GM21360 (cell line): ENCODE measurements at regions not wholly inside any gene's neighbourhood (a gene's known extent, or its start where the extent isn't known, plus 50 kb on each side); places are given as distances from the start of the nearest gene placed in this dataset.

Source experiments
- ATAC-seq: cut with Tn5 transposase; IDR thresholded peaks from one replicate; pipeline ENCODE4 v1.9.1; 2021; ENCODE audit warnings: mild to moderate bottlenecking, moderate library complexity; ENCODE audit not compliant: unreplicated experiment

GRCh38 chr2:238985041-238985729, 137.3 kb downstream of the TWIST2 start:
- ATAC-seq, result no peak

DNA sequence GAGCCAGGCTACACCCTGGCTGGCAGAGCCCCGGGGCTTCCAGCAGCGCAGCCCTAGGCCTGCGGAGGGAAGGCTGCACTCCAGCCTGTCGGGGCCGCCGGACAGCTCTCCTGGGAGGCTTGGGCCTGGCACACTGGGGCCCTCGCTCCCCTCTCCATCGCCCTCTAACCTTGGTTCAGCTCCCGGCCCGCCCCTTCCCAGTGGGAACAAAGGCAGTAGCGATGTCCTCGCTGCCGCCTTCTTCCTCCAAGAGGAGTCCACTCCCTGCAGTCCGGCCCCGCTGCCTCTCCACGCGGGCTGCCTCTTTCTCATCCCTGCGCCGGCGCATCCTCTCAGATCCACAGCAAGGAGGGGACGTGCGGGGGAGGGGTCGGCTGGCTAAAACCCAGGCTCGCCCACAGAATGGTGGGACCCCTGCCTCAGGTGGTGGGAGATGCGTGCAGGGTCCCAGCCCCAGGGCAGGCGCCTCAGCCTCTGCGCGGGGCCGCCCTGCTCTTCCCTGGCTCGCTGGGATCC, 138.1 kb downstream of the TWIST2 start:
- ATAC-seq, result no peak

DNA sequence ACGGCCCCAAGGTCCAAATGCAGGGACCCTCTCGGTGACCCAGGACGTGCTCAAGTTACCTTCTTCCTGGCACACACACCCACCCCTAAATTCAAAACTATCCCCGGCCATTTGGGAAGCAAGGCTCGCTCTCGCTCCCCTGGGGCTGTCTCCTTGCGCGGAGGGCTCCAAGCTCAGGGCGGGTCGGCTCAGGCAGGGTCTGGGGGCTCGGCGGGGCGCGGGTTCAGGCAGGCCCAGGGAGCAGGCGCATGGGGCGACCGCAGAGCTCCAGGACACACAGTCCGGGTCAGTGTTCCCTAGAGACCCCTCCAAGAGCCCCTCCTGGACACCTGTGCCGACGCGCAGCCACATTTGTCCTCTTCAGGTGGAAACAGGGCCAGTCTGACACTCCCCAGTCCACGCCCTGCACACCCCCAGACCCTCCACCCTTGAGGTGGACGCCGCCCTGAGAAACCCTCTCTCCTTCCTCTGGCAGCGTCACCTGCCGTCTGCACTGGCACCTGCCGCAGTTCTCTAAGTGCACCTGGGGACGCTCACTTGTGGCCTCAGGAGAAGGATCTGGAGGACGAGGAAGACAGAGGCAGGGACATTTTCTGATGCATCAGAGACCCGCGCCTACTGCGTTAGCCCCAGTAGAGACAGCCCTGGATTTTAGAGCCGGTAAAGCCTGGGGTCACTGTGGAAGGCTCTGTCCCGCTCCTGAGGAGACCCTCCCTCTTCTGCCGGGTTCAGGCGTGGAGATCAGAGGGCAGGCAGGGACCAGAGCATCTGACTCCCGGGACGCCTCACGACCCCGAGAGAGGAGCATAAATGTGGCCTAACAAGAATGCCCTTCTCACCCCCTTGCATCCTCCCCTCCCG, 138.8 kb downstream of the TWIST2 start:
- no peak for ATAC-seq

- ATAC-seq, result no peak
These were observed 139.6 kb downstream of the TWIST2 start for GRCh38 chr2:238987352-238987981.

DNA sequence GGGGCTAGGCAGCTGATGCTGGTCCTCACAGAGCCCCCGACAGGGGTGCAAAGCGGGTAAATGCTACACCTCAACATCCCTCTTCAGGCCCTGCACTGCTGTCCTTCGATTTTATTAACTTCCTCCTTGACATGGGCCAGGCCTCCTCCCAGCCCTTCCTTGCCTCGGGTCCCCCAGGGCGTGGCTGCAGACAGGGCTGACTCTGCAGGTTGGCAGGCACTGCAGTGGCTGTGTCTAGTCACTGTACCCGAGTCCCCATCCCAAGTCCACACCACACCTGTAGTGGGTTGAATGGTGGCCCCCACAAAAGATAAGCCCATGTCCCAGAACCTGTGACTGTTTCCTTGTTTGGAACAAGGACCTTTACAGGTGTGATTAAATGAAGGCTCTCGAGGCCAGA, 140.2 kb downstream of the TWIST2 start:
- no peak for ATAC-seq

- no peak for ATAC-seq
These were observed 140.9 kb downstream of the TWIST2 start for GRCh38 chr2:238988752-238989151.

DNA sequence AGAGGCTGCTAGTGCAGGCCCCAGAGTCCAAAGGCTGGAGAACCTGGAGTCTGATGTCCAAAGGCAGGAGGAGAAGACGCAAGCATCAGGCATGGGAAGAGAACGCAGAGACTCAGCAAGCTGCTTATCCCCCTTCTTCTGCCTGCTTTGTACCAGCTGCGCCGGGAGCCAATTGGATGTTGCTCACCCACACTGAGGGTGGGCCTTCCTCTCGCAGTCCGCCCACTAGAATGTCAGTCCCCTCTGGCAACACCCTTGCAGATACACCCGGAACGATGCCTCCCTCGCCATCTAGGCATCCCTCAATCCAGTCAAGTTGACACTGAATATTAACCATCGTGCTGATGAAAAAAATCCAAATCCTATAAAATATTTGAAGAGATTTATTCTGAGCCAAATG, 141.6 kb downstream of the TWIST2 start:
- ATAC-seq, result no peak

- ATAC-seq, result no peak
These were observed 146.5 kb downstream of the TWIST2 start for GRCh38 chr2:238994432-238994831.

DNA sequence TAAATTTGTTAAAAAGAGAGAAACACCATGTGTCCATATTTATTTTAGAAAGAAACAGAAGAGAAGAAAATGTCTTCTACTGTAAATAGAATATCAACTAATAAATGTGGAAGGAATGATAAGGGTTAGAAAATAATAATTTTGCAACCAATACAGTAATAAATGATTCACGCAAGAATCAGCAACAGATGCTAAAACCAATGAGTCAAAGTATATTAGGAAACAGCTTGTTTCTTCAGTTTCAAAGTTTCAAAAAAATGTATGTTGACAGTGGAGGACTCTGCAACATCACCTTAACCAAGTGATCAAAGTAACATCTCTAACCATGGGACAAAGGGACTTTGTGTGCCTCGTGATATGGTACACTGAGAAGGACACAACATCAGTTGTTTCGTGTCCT, 147.0 kb downstream of the TWIST2 start:
- ATAC-seq, result no peak

DNA sequence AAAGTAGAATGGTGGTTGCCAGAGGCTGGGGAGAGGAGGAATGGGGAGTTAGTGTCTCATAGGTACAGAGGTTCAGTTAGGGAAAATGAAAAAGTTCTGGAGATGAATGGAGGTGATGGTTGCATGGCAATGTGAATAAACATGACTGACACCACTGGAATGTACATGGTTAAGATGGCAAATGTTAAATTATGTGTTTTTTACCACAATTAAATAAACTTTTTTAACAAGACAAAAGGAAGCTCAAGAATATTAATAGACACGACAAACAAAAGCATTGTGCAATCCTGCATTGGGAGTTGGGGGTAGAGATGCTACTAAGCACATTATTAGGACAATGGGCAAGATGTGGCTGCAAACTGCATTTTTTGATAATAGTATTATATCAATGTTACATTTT, 147.7 kb downstream of the TWIST2 start:
- no peak for ATAC-seq

DNA sequence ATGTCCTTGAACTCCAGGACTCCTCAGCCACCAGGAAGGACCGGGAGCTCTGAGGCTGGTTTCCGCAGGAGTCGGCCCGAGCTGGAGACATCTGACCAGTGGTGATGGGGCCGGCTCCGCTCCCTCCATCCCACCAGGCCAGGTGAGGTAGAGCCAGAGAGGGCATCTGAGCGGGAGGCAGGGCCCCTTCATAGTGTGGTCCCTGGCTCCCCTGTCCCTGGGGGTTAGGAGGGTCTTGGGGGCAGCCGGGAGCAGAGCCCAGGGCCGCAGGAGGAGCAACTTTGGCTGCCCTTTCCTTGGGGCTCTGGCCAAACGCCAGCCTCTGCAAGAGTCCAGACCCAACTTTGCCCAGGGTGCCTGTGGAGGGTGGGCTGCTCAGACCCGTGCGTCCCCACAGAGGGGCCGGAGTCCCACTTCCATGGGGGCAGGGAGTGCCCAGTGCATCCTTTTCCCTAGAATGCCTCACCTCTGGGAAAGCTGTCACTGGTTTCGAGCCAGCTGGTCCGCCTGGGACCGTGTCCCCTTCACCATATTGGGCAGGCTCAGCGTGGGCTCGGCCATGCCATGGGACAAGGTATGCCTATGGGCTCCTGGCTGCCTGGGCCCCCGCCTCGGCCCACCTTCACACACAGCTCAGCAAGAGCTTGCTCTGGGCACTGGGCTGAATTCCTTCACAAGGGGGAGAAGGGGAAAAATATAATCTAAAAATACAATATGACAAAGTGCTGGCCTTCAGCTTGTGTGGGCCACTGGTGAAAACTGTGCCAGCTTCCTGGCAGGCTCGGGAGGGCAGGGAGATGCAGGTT, 148.6 kb downstream of the TWIST2 start:
- ATAC-seq, result no peak

- no peak for ATAC-seq
These were observed 149.2 kb downstream of the TWIST2 start for GRCh38 chr2:238997137-238997390.

- ATAC-seq, result no peak
These were observed 149.8 kb downstream of the TWIST2 start for GRCh38 chr2:238997684-238998083.
